ENCODE measurements at regions not wholly inside any gene's neighbourhood (a gene's known extent, or its start where the extent isn't known, plus 50 kb on each side); places are given as distances from the start of the nearest gene placed in this dataset.

DNA sequence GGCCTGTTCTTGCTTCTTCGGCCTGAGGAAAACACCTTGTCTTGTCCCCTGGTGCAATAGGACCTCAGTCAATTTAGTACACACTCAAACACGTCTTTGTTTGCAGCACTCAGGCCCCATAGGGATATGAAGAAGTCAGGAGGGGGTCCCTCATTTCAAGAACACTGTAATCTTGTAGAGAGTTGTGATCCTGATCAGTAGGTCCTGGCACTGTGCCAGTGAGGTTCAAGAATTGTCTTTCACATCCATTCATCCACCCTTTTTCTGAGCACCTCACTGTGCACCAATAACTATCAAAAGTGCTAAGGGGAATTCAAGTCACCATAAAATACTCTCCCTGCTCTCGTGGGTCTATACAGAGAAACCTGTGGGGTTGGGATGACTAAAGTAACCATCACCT, 131.4 kb upstream of the LHCGR start (continued):
- TF ChIP-seq CHD7 (IDR thresholded peaks at IDR 0.05; ENCODE audit: insufficient replicate concordance, low read length) (no peak), SIN3A (conservative IDR thresholded peaks at IDR 0.05 in 1 of 2, IDR thresholded peaks at IDR 0.05 in 1 of 2; ENCODE audit: low read depth in 1 of 2, low read length in 2 of 2) (no peak), USF2 (IDR thresholded peaks at IDR 0.05; ENCODE audit: low read length) (no peak), CHD2 (IDR thresholded peaks at IDR 0.05; ENCODE audit: low read length) (no peak), SIRT6 (IDR thresholded peaks at IDR 0.05; ENCODE audit: low read length) (no peak)
